H1 (cell line): ENCODE measurements at regions not wholly inside any gene's neighbourhood (a gene's known extent, or its start where the extent isn't known, plus 50 kb on each side); places are given as distances from the start of the nearest gene placed in this dataset.

Experiments
- CTCF ChIA-PET: fragments of 300-600 bp; sonication (Branson Sonifier 250); formaldehyde crosslinking; loops from one replicate; lab custom pipeline; 2021; ENCODE audit not compliant: partially characterized antibody; lab: Charles Lee
- POLR2A ChIA-PET: fragments of 300-600 bp; sonication (Branson Sonifier 250); formaldehyde crosslinking; loops from one replicate; lab custom pipeline; 2021; ENCODE audit warnings: inconsistent platforms; ENCODE audit not compliant: partially characterized antibody; lab: Charles Lee
- DNase-seq, 2 experiments: peaks; one replicate each; pipeline versions ENCODE4 v3.0.0 to v3.0.0-alpha.2; 2010 to 2022; ENCODE audit warnings: low spot score in 2 of 2, low read depth in 1 of 2, mixed read lengths in 1 of 2
- FAIRE-seq: peaks from 2 replicates; lab custom pipeline; 2011; peaks lifted over from hg19 to GRCh38; lab: Jason Lieb, UNC
- H2AFZ ChIP-seq: 2 replicates; pipeline ENCODE4 v1.8.1; 2012; ENCODE audit warnings: low read length, inconsistent platforms
- H2AK5ac ChIP-seq: 2 replicates; pipeline ENCODE4 v1.6.1; 2013; ENCODE audit warnings: low read depth, low read length
- H2BK120ac ChIP-seq: replicated peaks from 2 replicates; pipeline ENCODE3; 2013; ENCODE audit warnings: low read depth, low read length, inconsistent platforms
- H2BK12ac ChIP-seq: 2 replicates; pipeline ENCODE4 v1.6.1; 2013; ENCODE audit warnings: low read depth, low read length
- H2BK15ac ChIP-seq: 2 replicates; pipeline ENCODE4 v1.6.1; 2013; ENCODE audit warnings: low read length
- H2BK20ac ChIP-seq: 2 replicates; pipeline ENCODE4 v1.6.1; 2013; ENCODE audit warnings: low read length
- H2BK5ac ChIP-seq: 2 replicates; pipeline ENCODE4 v1.6.1; 2013; ENCODE audit warnings: low read depth, low read length
- H3K14ac ChIP-seq: 2 replicates; pipeline ENCODE4 v1.6.1; 2013; ENCODE audit warnings: inconsistent platforms; ENCODE audit not compliant: insufficient read length
- H3K18ac ChIP-seq: 2 replicates; pipeline ENCODE4 v1.6.1; 2013; ENCODE audit warnings: low read length; ENCODE audit errors: extremely low read depth
- H3K23ac ChIP-seq: 2 replicates; pipeline ENCODE4 v1.6.1; 2013; ENCODE audit warnings: inconsistent platforms; ENCODE audit not compliant: insufficient read length
- H3K23me2 ChIP-seq: 2 replicates; pipeline ENCODE4 v1.6.1; 2013; ENCODE audit warnings: low read depth, low read length
- H3K27ac ChIP-seq: 2 replicates; pipeline ENCODE4 v1.6.1; 2011; ENCODE audit warnings: low read depth, low read length, inconsistent platforms
- H3K27me3 ChIP-seq, 4 experiments: replicated peaks in 1 of 4; 1 replicate in 1 of 4; 2 replicates in 3 of 4; pipeline versions ENCODE4 v1.6.1 to v1.8.1; 2011 to 2013; ENCODE audit warnings: low read length in 3 of 4, mild to moderate bottlenecking in 3 of 4, inconsistent platforms in 2 of 4, mixed read lengths in 2 of 4, moderate library complexity in 1 of 4; ENCODE audit not compliant: control insufficient read depth in 3 of 4, insufficient read depth in 3 of 4; ENCODE audit errors: extremely low read depth in 1 of 4
- H3K36me3 ChIP-seq, 4 experiments: 2 replicates each; pipeline versions ENCODE4 v1.6.1 to v1.8.1; 2011 to 2013; ENCODE audit warnings: mild to moderate bottlenecking in 4 of 4, low read length in 3 of 4, moderate library complexity in 2 of 4, control low read depth in 1 of 4, inconsistent platforms in 1 of 4; ENCODE audit not compliant: insufficient read depth in 4 of 4, control insufficient read depth in 2 of 4
- H3K4ac ChIP-seq: replicated peaks from 2 replicates; pipeline ENCODE3; 2013; ENCODE audit warnings: low read length, low read depth, mixed read lengths, inconsistent platforms; ENCODE audit not compliant: insufficient read length
- H3K4me1 ChIP-seq, 4 experiments: replicated peaks in 1 of 4; 1 replicate in 1 of 4; 2 replicates in 3 of 4; pipeline versions ENCODE4 v1.6.1 to v1.8.1; 2011 to 2013; ENCODE audit warnings: low read length in 3 of 4, inconsistent platforms in 2 of 4, mixed read lengths in 1 of 4; ENCODE audit not compliant: insufficient read depth in 4 of 4, control insufficient read depth in 3 of 4
- H3K4me2 ChIP-seq, 2 experiments: 2 replicates each; pipeline versions ENCODE4 v1.6.1 to v1.8.1; 2011 to 2013; ENCODE audit warnings: low read depth in 2 of 2, low read length in 2 of 2, control low read depth in 1 of 2, inconsistent platforms in 1 of 2, mild to moderate bottlenecking in 1 of 2; ENCODE audit not compliant: insufficient read depth in 1 of 2
- H3K4me3 ChIP-seq, 4 experiments: fragments of 200-600, 300-600 bp in 1 of 4; sonication (generic), shearing (Covaris generic), sonication (Bioruptor Twin) in 1 of 4; 2 replicates each; pipeline versions ENCODE4 v1.5.1 to v1.8.1; 2011 to 2016; ENCODE audit warnings: low read length in 4 of 4, low read depth in 3 of 4, control low read depth in 2 of 4, inconsistent platforms in 2 of 4, mild to moderate bottlenecking in 2 of 4, mixed read lengths in 1 of 4, moderate library complexity in 1 of 4; ENCODE audit not compliant: insufficient read depth in 2 of 4; ENCODE audit errors: extremely low read depth in 1 of 4
- H3K56ac ChIP-seq: replicated peaks from 2 replicates; pipeline ENCODE3; 2013; ENCODE audit warnings: low read depth, mild to moderate bottlenecking, mixed read lengths, low read length, inconsistent platforms; ENCODE audit not compliant: insufficient read length
- H3K79me1 ChIP-seq: 2 replicates; pipeline ENCODE4 v1.6.1; 2013; ENCODE audit warnings: low read depth, low read length, control low read depth
- H3K79me2 ChIP-seq, 2 experiments: 2 replicates each; pipeline versions ENCODE4 v1.6.1 to v1.8.1; 2012 to 2013; ENCODE audit warnings: low read length in 2 of 2, mild to moderate bottlenecking in 2 of 2, inconsistent platforms in 1 of 2; ENCODE audit not compliant: insufficient read depth in 2 of 2, control insufficient read depth in 1 of 2
- H3K9ac ChIP-seq, 4 experiments: replicated peaks in 1 of 4; 1 replicate in 1 of 4; 2 replicates in 3 of 4; pipeline versions ENCODE4 v1.6.1 to v1.8.1; 2011 to 2013; ENCODE audit warnings: low read depth in 3 of 4, low read length in 3 of 4, control low read depth in 2 of 4, mild to moderate bottlenecking in 2 of 4, moderate library complexity in 2 of 4, inconsistent platforms in 1 of 4; ENCODE audit errors: extremely low read depth in 1 of 4
- H3K9me3 ChIP-seq, 2 experiments: 2 replicates each; pipeline versions ENCODE4 v1.6.1 to v1.8.1; 2012 to 2013; ENCODE audit warnings: mild to moderate bottlenecking in 2 of 2, moderate library complexity in 2 of 2, control low read depth in 1 of 2, inconsistent platforms in 1 of 2, low read depth in 1 of 2, low read length in 1 of 2, mixed read lengths in 1 of 2; ENCODE audit not compliant: insufficient read depth in 2 of 2
- H4K20me1 ChIP-seq, 2 experiments: replicated peaks in 1 of 2; 2 replicates each; pipeline versions ENCODE3 to v1.8.1; 2011 to 2013; ENCODE audit warnings: inconsistent platforms in 2 of 2, low read length in 2 of 2, mild to moderate bottlenecking in 1 of 2; ENCODE audit not compliant: insufficient read depth in 2 of 2, control insufficient read depth in 1 of 2
- H4K5ac ChIP-seq: 2 replicates; pipeline ENCODE4 v1.6.1; 2013; ENCODE audit warnings: low read length, low read depth, mixed read lengths, inconsistent platforms; ENCODE audit not compliant: insufficient read length
- H4K8ac ChIP-seq: 2 replicates; pipeline ENCODE4 v1.8.0; 2013; ENCODE audit warnings: mild to moderate bottlenecking, moderate library complexity, low read length, inconsistent platforms; ENCODE audit not compliant: insufficient read depth; ENCODE audit errors: extremely low read depth
- H4K91ac ChIP-seq: replicated peaks from 2 replicates; pipeline ENCODE3; 2013; ENCODE audit warnings: low read length, mixed read lengths, inconsistent platforms; ENCODE audit not compliant: insufficient read length
- USF2 ChIP-seq: IDR thresholded peaks from 2 replicates; pipeline ENCODE4 v1.6.1; 2011; ENCODE audit warnings: low read length, improper control_type of control experiment

DNA sequence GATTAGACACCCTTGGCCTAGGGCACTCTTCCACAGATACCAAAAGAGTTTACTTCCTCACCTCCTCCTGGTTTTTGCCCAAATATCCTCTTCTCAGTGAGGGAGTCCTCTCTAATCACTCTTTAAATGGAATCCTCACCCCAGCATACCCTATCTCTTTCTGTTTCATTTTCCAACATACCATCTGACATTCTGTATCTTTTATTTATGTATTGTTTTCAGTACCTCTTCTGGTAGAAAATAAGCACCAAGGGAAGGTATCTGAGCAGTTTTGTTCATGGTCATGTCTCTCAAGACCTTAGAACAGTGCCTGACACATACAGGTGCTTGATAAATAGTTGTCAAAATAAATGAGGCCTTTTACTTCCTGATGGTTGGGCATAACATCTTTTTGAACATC, 55.1 kb downstream of the KIAA0408 start:
- Histone ChIP-seq H3K79me2 (no peaks in the 10 kb centered on the region), H3K14ac (no peak overlapping the region)
- CTCF ChIA-PET: no interaction called here

More for the DNA sequence above, 55.1 kb downstream of the KIAA0408 start:
- DNase-seq (no peak), FAIRE-seq (no peak)
- no peak overlapping the region for H2BK12ac ChIP-seq
- H3K27me3 ChIP-seq: no peaks in the 10 kb centered on the region
- no peak overlapping the region for H3K18ac ChIP-seq
- no peak overlapping the region for H2BK5ac ChIP-seq
- H2BK15ac ChIP-seq: no peak overlapping the region
- H3K23me2 ChIP-seq: no peaks in the 10 kb centered on the region
- H3K4me3 ChIP-seq: no peak overlapping the region
- H3K9me3 ChIP-seq: no peaks in the 10 kb centered on the region
- H3K4me2 ChIP-seq: no peak overlapping the region
- no peak overlapping the region for H3K4ac ChIP-seq
- H3K27ac ChIP-seq: no peak overlapping the region
- no peak overlapping the region for H2BK120ac ChIP-seq
- H4K8ac ChIP-seq: no peak overlapping the region
- no peak overlapping the region for H2BK20ac ChIP-seq
- H3K79me1 ChIP-seq: no peaks in the 10 kb centered on the region
- TF ChIP-seq USF2: no peak
- TF ChIP-seq, all 59 proteins: peak for 0
- no peak overlapping the region for H3K9ac ChIP-seq
- H4K91ac ChIP-seq: no peak overlapping the region
- H2AFZ ChIP-seq: no peak overlapping the region
- no peaks in the 10 kb centered on the region for H4K20me1 ChIP-seq
- no peak overlapping the region for H3K56ac ChIP-seq
- POLR2A ChIA-PET: interaction anchor here (1.1 kb wide), 1 partner anchor 40 kb away, joined by 3 read pairs; no protein-coding TSS in a partner anchor
- H3K23ac ChIP-seq: no peak overlapping the region
- no peaks in the 10 kb centered on the region for H3K4me1 ChIP-seq
- H3K36me3 ChIP-seq: no peaks in the 10 kb centered on the region
- no peak overlapping the region for H2AK5ac ChIP-seq
- H4K5ac ChIP-seq: no peak overlapping the region
